ENCODE measurements at regions not wholly inside any gene's neighbourhood (a gene's known extent, or its start where the extent isn't known, plus 50 kb on each side); places are given as distances from the start of the nearest gene placed in this dataset.
"Not testable (repeated sequence)": the region's sequence is repeated elsewhere in the genome, so short reads cannot be mapped to it uniquely, and the experiment has no call there.

DNA sequence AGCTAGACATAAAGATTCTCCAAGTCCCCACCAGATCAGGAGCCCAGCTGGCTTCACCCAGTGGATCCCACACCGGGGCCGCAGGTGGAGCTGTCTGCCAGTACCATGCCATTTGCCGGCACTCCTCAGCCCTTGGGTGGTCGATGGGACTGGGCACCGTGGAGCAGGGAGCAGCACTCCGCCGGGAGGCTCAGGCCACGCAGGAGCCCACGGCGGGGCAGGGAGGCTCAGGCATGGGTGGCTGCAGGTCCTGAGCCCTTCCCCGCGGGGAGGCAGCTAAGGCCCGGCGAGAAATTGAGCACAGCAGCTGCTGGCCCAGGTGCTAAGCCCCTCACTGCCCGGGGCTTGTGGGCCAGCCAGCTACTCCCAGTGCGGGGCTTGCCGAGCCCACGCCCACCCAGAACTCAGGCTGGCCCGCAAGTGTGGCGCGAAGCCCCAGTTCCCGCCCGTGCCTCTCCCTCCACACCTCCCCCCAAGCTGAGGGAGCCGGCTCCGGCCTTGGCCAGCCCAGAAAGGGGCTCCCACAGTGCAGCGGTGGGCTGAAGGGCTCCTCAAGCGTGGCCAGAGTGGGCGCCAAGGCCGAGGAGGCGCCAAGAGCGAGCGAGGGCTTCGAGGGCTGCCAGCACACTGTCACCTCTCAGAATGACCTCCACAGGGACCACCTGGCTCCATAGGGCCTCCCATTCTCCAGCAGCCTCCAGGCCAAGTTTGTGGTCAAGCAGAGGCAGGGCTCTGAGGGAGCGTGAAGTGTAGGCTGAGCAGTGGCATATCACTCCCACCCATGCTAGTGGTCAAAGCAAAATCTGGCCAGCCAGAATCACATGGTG, 93.5 kb downstream of the PLXNA1 start:
- TF ChIP-seq, protein P1, sequence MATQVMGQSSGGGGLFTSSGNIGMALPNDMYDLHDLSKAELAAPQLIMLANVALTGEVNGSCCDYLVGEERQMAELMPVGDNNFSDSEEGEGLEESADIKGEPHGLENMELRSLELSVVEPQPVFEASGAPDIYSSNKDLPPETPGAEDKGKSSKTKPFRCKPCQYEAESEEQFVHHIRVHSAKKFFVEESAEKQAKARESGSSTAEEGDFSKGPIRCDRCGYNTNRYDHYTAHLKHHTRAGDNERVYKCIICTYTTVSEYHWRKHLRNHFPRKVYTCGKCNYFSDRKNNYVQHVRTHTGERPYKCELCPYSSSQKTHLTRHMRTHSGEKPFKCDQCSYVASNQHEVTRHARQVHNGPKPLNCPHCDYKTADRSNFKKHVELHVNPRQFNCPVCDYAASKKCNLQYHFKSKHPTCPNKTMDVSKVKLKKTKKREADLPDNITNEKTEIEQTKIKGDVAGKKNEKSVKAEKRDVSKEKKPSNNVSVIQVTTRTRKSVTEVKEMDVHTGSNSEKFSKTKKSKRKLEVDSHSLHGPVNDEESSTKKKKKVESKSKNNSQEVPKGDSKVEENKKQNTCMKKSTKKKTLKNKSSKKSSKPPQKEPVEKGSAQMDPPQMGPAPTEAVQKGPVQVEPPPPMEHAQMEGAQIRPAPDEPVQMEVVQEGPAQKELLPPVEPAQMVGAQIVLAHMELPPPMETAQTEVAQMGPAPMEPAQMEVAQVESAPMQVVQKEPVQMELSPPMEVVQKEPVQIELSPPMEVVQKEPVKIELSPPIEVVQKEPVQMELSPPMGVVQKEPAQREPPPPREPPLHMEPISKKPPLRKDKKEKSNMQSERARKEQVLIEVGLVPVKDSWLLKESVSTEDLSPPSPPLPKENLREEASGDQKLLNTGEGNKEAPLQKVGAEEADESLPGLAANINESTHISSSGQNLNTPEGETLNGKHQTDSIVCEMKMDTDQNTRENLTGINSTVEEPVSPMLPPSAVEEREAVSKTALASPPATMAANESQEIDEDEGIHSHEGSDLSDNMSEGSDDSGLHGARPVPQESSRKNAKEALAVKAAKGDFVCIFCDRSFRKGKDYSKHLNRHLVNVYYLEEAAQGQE (IDR thresholded peaks at IDR 0.05; ENCODE audit: insufficient replicate concordance, low read depth) = not testable (repeated sequence)
- TF ChIP-seq, protein P2, sequence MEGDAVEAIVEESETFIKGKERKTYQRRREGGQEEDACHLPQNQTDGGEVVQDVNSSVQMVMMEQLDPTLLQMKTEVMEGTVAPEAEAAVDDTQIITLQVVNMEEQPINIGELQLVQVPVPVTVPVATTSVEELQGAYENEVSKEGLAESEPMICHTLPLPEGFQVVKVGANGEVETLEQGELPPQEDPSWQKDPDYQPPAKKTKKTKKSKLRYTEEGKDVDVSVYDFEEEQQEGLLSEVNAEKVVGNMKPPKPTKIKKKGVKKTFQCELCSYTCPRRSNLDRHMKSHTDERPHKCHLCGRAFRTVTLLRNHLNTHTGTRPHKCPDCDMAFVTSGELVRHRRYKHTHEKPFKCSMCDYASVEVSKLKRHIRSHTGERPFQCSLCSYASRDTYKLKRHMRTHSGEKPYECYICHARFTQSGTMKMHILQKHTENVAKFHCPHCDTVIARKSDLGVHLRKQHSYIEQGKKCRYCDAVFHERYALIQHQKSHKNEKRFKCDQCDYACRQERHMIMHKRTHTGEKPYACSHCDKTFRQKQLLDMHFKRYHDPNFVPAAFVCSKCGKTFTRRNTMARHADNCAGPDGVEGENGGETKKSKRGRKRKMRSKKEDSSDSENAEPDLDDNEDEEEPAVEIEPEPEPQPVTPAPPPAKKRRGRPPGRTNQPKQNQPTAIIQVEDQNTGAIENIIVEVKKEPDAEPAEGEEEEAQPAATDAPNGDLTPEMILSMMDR (IDR thresholded peaks at IDR 0.05; ENCODE audit: insufficient read depth, low read length) = not testable (repeated sequence)
- not testable (repeated sequence) for TF ChIP-seq POLR2AphosphoS5 (IDR thresholded peaks at IDR 0.05; ENCODE audit: low read depth); GABPA (IDR thresholded peaks at IDR 0.05; ENCODE audit: low read depth); SPI1 (IDR thresholded peaks at IDR 0.05; ENCODE audit: borderline replicate concordance, low read depth)
